Lung (tissue), 11 donors: ENCODE measurements at regions not wholly inside any gene's neighbourhood (a gene's known extent, or its start where the extent isn't known, plus 50 kb on each side); places are given as distances from the start of the nearest gene placed in this dataset.

ENCODE experiments used
- ATAC-seq: fragments of 200-7000 bp; cut with Tn5 transposase; one replicate; pipeline ENCODE4 v1.9.1; 2020; ENCODE audit warnings: moderate number of reproducible peaks; ENCODE audit not compliant: insufficient read depth, low FRiP score
- DNase-seq, 3 donors: peaks; one replicate each; pipeline ENCODE4 v3.0.0-alpha.2; 2013 to 2017
- H3K27ac ChIP-seq, 2 donors: one replicate each; pipeline ENCODE4 v1.5.1; 2013; ENCODE audit warnings: mild to moderate bottlenecking in 2 of 2, moderate library complexity in 2 of 2, control low read depth in 1 of 2, inconsistent platforms in 1 of 2, low read depth in 1 of 2, low read length in 1 of 2
- H3K27me3 ChIP-seq, 3 donors: one replicate each; pipeline ENCODE4 v1.5.1; 2013; ENCODE audit warnings: low read length in 2 of 3; ENCODE audit not compliant: control insufficient read depth in 3 of 3, insufficient read depth in 3 of 3
- H3K36me3 ChIP-seq, 4 donors: one replicate each; pipeline ENCODE4 v1.5.1; 2013; ENCODE audit warnings: low read length in 4 of 4, mild to moderate bottlenecking in 1 of 4, moderate library complexity in 1 of 4; ENCODE audit not compliant: control insufficient read depth in 4 of 4, insufficient read depth in 4 of 4
- H3K4me1 ChIP-seq, 5 donors: one replicate each; pipeline ENCODE4 v1.5.1; 2013; ENCODE audit warnings: low read length in 5 of 5, mild to moderate bottlenecking in 2 of 5, moderate library complexity in 1 of 5; ENCODE audit not compliant: control insufficient read depth in 5 of 5, insufficient read depth in 5 of 5
- H3K4me3 ChIP-seq: one replicate; pipeline ENCODE4 v1.5.1; 2013; ENCODE audit warnings: mild to moderate bottlenecking, control low read depth, moderate library complexity
- H3K9ac ChIP-seq, 2 donors: one replicate each; pipeline ENCODE4 v1.5.1; 2013; ENCODE audit warnings: low read length in 2 of 2, control low read depth in 1 of 2; ENCODE audit not compliant: insufficient read depth in 1 of 2
- H3K9me3 ChIP-seq, 4 donors: one replicate each; pipeline ENCODE4 v1.5.1; 2013; ENCODE audit warnings: low read length in 3 of 4, mild to moderate bottlenecking in 1 of 4, moderate library complexity in 1 of 4; ENCODE audit not compliant: control insufficient read depth in 4 of 4, insufficient read depth in 3 of 4
- CTCF ChIP-seq: IDR thresholded peaks from 2 replicates; pipeline ENCODE4 v1.5.1; 2012; ENCODE audit warnings: mild to moderate bottlenecking; ENCODE audit errors: control extremely low read depth, extremely low read depth
- WGBS, 2 donors: extraction: QIAGEN DNeasy Blood & Tissue Kit; methylation state at CpG; one replicate each; pipeline ENCODE4 v1.1.7; 2013; 5-methylcytosine and 5-hydroxymethylcytosine counted together
- donor health status: control.
- donor health status: control.
- donor health status: Bipolar disorder and iron deficiency.
- donor health status: healthy.
- donor health status: DM: yes; HTN: yes; CAD: no.

DNA sequence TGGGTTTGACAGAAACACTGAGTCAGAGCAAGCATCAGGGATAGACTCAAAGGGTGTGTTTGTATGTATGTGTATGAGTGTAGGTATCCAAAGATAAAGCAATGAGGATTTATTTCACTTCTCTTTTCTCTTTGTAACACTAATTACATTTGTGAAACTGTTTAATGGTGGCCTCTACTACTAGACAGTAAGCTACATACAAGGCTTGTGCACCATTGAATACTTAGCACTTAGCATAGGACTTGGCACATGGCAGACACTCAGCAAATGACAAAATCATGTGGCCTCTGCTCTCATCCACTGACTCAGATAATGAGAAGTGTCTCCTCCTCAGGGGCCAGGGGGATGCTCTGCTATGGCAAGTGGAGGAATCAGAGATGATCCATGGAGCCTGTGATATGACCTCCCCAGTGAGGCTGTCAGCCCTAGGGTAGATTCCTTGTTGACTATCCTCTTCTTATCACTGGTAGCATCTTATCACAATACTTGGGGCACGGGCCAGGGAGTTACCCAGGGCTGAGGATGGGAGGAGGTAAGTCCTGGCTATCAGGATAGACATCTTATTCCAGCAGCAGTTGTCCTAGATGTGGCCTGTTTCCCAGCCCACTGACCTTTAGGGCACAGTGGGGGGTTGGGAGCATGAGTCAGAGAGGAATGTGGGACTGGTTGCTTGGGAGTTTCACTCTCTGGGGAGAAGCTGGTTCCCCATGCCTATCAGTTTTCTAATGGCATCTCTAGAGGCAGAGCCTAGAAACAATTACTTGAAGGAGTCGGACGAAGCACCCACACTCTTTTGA lies 71.2 kb upstream of the HOXC13 start:
- 26 to 42% methylated on average over 3 of the region's 3 CpGs for WGBS, 2 donors
- TF ChIP-seq CTCF = no peak
- H3K4me1 ChIP-seq = no peaks in the 10 kb centered on the region
- no peak overlapping the region for H3K27ac ChIP-seq
- H3K4me3 ChIP-seq = no peak overlapping the region
- no peaks in the 10 kb centered on the region for H3K9me3 ChIP-seq
- DNase-seq (no peak), ATAC-seq (no peak)
- no peaks in the 10 kb centered on the region for H3K36me3 ChIP-seq
- H3K27me3 ChIP-seq = peaks cover 0 to 12% (median 7%) of the 10 kb centered on the region in 3 donors
- no peak overlapping the region for H3K9ac ChIP-seq

- Histone ChIP-seq H3K9ac (no peak overlapping the region), H3K27ac (no peak overlapping the region), H3K9me3 (no peaks in the 10 kb centered on the region), H3K36me3 (no peaks in the 10 kb centered on the region), H3K27me3 (peaks cover 0 to 18% (median 6%) of the 10 kb centered on the region in 3 donors), H3K4me3 (no peak overlapping the region), H3K4me1 (no peaks in the 10 kb centered on the region)
- DNase-seq (peak; percentile 19 to 32 (median 22)), ATAC-seq (no peak)
- TF ChIP-seq CTCF = no peak
- 63 to 84% methylated on average over 5 of the region's 5 CpGs for WGBS, 2 donors
Measured at GRCh38 chr12:53868511-53868986, 70.1 kb upstream of the HOXC13 start.

DNA sequence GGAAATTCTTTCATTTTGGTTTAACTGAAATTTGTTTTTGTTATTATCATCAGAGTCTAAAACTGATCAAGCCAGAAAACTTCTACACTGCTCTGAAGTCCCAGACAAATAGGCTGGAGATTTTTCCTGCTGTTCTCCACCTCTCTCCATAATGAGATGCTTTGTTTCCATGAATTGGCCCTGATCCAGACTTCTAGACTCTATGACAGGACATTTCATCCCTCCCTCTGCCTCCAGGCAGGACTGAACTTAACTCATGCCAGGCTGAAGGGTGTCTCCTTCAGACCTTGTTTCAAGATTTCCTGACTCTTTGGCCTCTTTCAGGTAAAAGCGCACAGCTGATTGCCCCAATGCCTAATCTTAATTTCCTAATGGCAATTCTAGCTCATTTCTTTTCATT lies 69.1 kb upstream of the HOXC13 start:
- WGBS, 2 donors = 93 to 96% methylated on average over 1 of the region's 1 CpG
- H3K36me3 ChIP-seq = no peaks in the 10 kb centered on the region
- H3K4me3 ChIP-seq = no peak overlapping the region
- no peak overlapping the region for H3K9ac ChIP-seq
- no peak overlapping the region for H3K27ac ChIP-seq
- no peak for ATAC-seq
- H3K9me3 ChIP-seq = no peaks in the 10 kb centered on the region
- no peaks in the 10 kb centered on the region for H3K4me1 ChIP-seq
- TF ChIP-seq CTCF = no peak
- H3K27me3 ChIP-seq = peaks cover 0 to 17% (median 6%) of the 10 kb centered on the region in 3 donors
- peak in 1 of 3 donors; percentile 16 for DNase-seq

GRCh38 chr12:53870117-53870516 lies 68.5 kb upstream of the HOXC13 start:
- H3K36me3 ChIP-seq = no peaks in the 10 kb centered on the region
- DNase-seq (no peak), ATAC-seq (no peak)
- H3K4me1 ChIP-seq = no peaks in the 10 kb centered on the region
- no peaks in the 10 kb centered on the region for H3K9me3 ChIP-seq
- no peak overlapping the region for H3K4me3 ChIP-seq
- H3K9ac ChIP-seq = no peak overlapping the region
- 73 to 75% methylated on average over 4 of the region's 4 CpGs for WGBS, 2 donors
- peaks cover 0 to 12% (median 6%) of the 10 kb centered on the region in 3 donors for H3K27me3 ChIP-seq
- TF ChIP-seq CTCF = no peak
- H3K27ac ChIP-seq = no peak overlapping the region
